Left colon (tissue), 2 donors: ENCODE measurements at regions not wholly inside any gene's neighbourhood (a gene's known extent, or its start where the extent isn't known, plus 50 kb on each side); places are given as distances from the start of the nearest gene placed in this dataset.
A peak's percentile ranks its signal among the peaks of the same experiment; 100 is the strongest.
"Not testable (repeated sequence)": the region's sequence is repeated elsewhere in the genome, so short reads cannot be mapped to it uniquely, and the experiment has no call there.

Source experiments
- ATAC-seq: fragments of 200-7000 bp; cut with Tn5 transposase; one replicate; pipeline ENCODE4 v1.9.1; 2020; ENCODE audit warnings: mild to moderate bottlenecking, moderate library complexity
- DNase-seq, 2 donors: peaks; one replicate each; pipeline ENCODE4 v3.0.0-alpha.2; 2020
- intact Hi-C, 2 donors: fragments of 100-400 bp; cut with DNase I in 1 of 2; cut with micrococcal nuclease in 1 of 2; formaldehyde crosslinking; loops; one replicate each; pipeline versions ENCODE4 v1.11.2 to v1.14.0; 2022; cut with DNase I, micrococcal nuclease
- donor health status: DM: no; HTN: no; CAD: no.
- donor health status: DM: yes; HTN: yes; CAD: no.

GRCh38 chr15:49706805-49707204, 86.0 kb downstream of the DTWD1 start:
- no peak for DNase-seq
- ATAC-seq: no peak
- intact Hi-C loops: no loop called here

GRCh38 chr15:49707598-49707997, 86.8 kb downstream of the DTWD1 start:
- ATAC-seq (no peak), DNase-seq (no peak)
- intact Hi-C loops: no loop called here

GRCh38 chr15:49709646-49710214, 88.9 kb downstream of the DTWD1 start:
- ATAC-seq (no peak), DNase-seq (no peak)
- intact Hi-C loops: no loop called here

- DNase-seq: no peak
- no peak for ATAC-seq
- intact Hi-C loops: no loop called here
These were observed 91.3 kb downstream of the DTWD1 start for GRCh38 chr15:49712162-49712561.

GRCh38 chr15:49712846-49713450, 92.1 kb downstream of the DTWD1 start:
- DNase-seq (no peak), ATAC-seq (no peak)
- intact Hi-C loops: no loop called here

- intact Hi-C loops: no loop called here
- ATAC-seq: no peak
- no peak for DNase-seq
These were observed 94.4 kb downstream of the DTWD1 start for GRCh38 chr15:49715211-49715610.

- intact Hi-C loops: no loop called here
- DNase-seq (no peak), ATAC-seq (no peak)
These were observed 94.9 kb downstream of the DTWD1 start for GRCh38 chr15:49715701-49716100.

- ATAC-seq: no peak
- DNase-seq: no peak
- intact Hi-C loops: no loop called here
These were observed 97.4 kb downstream of the DTWD1 start for GRCh38 chr15:49718234-49718633.

- intact Hi-C loops: no loop called here
- DNase-seq: no peak
- no peak for ATAC-seq
These were observed 98.0 kb downstream of the DTWD1 start for GRCh38 chr15:49718846-49719245.

GRCh38 chr15:49720261-49720660, 99.4 kb downstream of the DTWD1 start:
- ATAC-seq: no peak
- no peak for DNase-seq
- intact Hi-C loops: no loop called here

- DNase-seq (no peak), ATAC-seq (no peak)
- intact Hi-C loops: no loop called here
These were observed 100.2 kb downstream of the DTWD1 start for GRCh38 chr15:49721091-49721490.

- intact Hi-C loops: no loop called here
- ATAC-seq (no peak), DNase-seq (no peak)
These were observed 100.8 kb downstream of the DTWD1 start for GRCh38 chr15:49721621-49722020.

- intact Hi-C loops: no loop called here
These were observed 103.1 kb downstream of the DTWD1 start for GRCh38 chr15:49723981-49724380.

GRCh38 chr15:49731187-49732099, 110.6 kb downstream of the DTWD1 start:
- DNase-seq: peak; percentile 28 to 58
- intact Hi-C loops: no loop called here
- ATAC-seq: peak; percentile 93

More at GRCh38 chr15:49723981-49724380, 103.1 kb downstream of the DTWD1 start:
- DNase-seq (no peak), ATAC-seq (no peak)

GRCh38 chr15:49732109-49732508, 111.3 kb downstream of the DTWD1 start:
- intact Hi-C loops: not testable (repeated sequence)
- peak in 1 of 2 donors; percentile 38 for DNase-seq
- ATAC-seq: peak; percentile 35

- peak; percentile 52 to 60 for DNase-seq
- intact Hi-C loops: not testable (repeated sequence)
- ATAC-seq: peak; percentile 72
These were observed 113.2 kb downstream of the DTWD1 start for GRCh38 chr15:49734089-49734488.

- DNase-seq: peak in 1 of 2 donors; percentile 12
These were observed 114.1 kb downstream of the DTWD1 start for GRCh38 chr15:49734831-49735508.

GRCh38 chr15:49737127-49737526, 116.3 kb downstream of the DTWD1 start:
- intact Hi-C loops: no loop called here
- no peak for DNase-seq
- ATAC-seq: no peak

More at GRCh38 chr15:49734831-49735508, 114.1 kb downstream of the DTWD1 start:
- no peak for ATAC-seq
- intact Hi-C loops: no loop called here

GRCh38 chr15:49741712-49742111, 120.9 kb downstream of the DTWD1 start:
- intact Hi-C loops: no loop called here
- ATAC-seq (peak; percentile 84), DNase-seq (peak; percentile 71 to 86)
